GM23338 (cell line): ENCODE measurements at regions not wholly inside any gene's neighbourhood (a gene's known extent, or its start where the extent isn't known, plus 50 kb on each side); places are given as distances from the start of the nearest gene placed in this dataset.

Experiments
- EZH2phosphoT487 ChIP-seq: fragments of 200-600 bp; sonication (generic); IDR thresholded peaks from one replicate; pipeline ENCODE4 v1.8.1; 2018; ENCODE audit warnings: antibody characterized with exemption; ENCODE audit not compliant: unreplicated experiment
- JUNB ChIP-seq: IDR thresholded peaks from one replicate; pipeline ENCODE4 v1.6.1; 2016; ENCODE audit warnings: antibody characterized with exemption; ENCODE audit not compliant: unreplicated experiment
- POLR2AphosphoS5 ChIP-seq: IDR thresholded peaks from 2 replicates; pipeline ENCODE4 v1.6.1; 2016; ENCODE audit warnings: antibody characterized with exemption, low read depth
- REST ChIP-seq: IDR thresholded peaks from one replicate; pipeline ENCODE4 v1.6.1; 2018; ENCODE audit warnings: antibody characterized with exemption; ENCODE audit not compliant: unreplicated experiment
- STAT1 ChIP-seq: IDR thresholded peaks from one replicate; pipeline ENCODE4 v1.6.1; 2016; ENCODE audit warnings: antibody characterized with exemption; ENCODE audit not compliant: unreplicated experiment
- ZNF331 ChIP-seq: fragments of 250-450 bp; sonication (Bioruptor Pico); IDR thresholded peaks from 2 replicates; pipeline ENCODE4 v1.5.0; 2020; ENCODE audit warnings: low read depth, mild to moderate bottlenecking, moderate library complexity
- ZNF462 ChIP-seq: fragments of 250-450 bp; sonication (Bioruptor Pico); IDR thresholded peaks from 2 replicates; pipeline ENCODE4 v1.5.0; 2020; ENCODE audit warnings: mild to moderate bottlenecking, moderate library complexity

- TF ChIP-seq ZNF462 (no peak), EZH2phosphoT487 (no peak), JUNB (no peak), POLR2AphosphoS5 (no peak), REST (no peak), STAT1 (no peak), ZNF331 (CRISPR knock-in tag) (no peak)
Observed at GRCh38 chr4:165553221-165553810, 174.5 kb downstream of the CPE start (continued).
